ENCODE measurements at regions not wholly inside any gene's neighbourhood (a gene's known extent, or its start where the extent isn't known, plus 50 kb on each side); places are given as distances from the start of the nearest gene placed in this dataset.

GRCh38 chr5:106648401-106648800 is 1022.3 kb downstream of the EFNA5 start:
- intact Hi-C loops (cut with DNase I) = no loop called here
- DNase-seq (no peak), ATAC-seq (no peak)
- Histone ChIP-seq H3K27me3 (no peaks in the 10 kb centered on the region), H3K4me1 (no peaks in the 10 kb centered on the region), H3K4me3 (no peak overlapping the region), H3K27ac (no peak overlapping the region), H3K36me3 (no peaks in the 10 kb centered on the region), H3K9me3 (peaks cover 0 to 11% (median 0%) of the 10 kb centered on the region in 12 donors)
- 79 to 87% (median 80%) methylated on average over 2 of the region's 2 CpGs for WGBS, 4 donors
- TF ChIP-seq, protein P1, sequence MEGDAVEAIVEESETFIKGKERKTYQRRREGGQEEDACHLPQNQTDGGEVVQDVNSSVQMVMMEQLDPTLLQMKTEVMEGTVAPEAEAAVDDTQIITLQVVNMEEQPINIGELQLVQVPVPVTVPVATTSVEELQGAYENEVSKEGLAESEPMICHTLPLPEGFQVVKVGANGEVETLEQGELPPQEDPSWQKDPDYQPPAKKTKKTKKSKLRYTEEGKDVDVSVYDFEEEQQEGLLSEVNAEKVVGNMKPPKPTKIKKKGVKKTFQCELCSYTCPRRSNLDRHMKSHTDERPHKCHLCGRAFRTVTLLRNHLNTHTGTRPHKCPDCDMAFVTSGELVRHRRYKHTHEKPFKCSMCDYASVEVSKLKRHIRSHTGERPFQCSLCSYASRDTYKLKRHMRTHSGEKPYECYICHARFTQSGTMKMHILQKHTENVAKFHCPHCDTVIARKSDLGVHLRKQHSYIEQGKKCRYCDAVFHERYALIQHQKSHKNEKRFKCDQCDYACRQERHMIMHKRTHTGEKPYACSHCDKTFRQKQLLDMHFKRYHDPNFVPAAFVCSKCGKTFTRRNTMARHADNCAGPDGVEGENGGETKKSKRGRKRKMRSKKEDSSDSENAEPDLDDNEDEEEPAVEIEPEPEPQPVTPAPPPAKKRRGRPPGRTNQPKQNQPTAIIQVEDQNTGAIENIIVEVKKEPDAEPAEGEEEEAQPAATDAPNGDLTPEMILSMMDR (IDR thresholded peaks at IDR 0.05) = no peak
- no peak for TF ChIP-seq POLR2A (IDR thresholded peaks at IDR 0.05)

DNA sequence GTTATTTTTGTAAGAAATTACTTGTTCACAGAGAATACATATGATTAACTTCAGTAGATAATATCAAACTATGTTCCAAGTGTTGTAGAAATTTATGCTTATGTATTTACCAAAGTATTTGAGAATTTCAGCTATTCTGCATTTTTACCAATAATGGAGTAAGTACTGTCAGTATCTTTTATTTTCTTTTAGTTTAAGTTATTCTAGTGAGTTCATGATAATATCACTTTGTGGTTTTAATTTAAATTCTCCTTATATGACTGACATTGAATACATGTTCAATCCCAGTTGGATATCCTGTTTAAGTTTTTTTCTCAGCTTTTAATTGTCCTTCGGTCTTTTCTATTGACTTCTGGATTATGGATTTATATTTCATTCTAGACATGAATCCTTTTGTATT is 1024.6 kb downstream of the EFNA5 start:
- intact Hi-C loops (cut with DNase I) = no loop called here

DNA sequence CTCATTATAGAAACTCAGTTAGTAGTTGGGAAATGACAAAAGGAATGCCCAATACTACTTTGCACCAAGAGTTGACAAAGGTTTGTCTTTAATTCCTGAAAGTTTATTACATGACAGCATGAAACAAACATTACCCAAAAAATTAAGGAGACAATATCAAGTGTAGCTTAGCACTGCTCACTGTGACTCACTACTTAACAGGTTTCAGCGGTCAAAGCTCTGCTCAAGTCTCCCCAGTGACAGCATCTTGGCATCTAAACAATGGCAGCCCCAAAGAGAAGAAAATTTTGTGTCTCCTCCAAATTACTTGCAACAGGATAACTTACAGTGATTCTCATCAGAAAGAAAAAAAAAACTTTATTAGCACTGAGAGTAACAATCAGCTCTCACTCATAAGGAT is 1030.2 kb downstream of the EFNA5 start:
- no peak for ATAC-seq
- Histone ChIP-seq H3K36me3 (no peaks in the 10 kb centered on the region), H3K4me1 (no peaks in the 10 kb centered on the region), H3K9me3 (no peaks in the 10 kb centered on the region), H3K27me3 (no peaks in the 10 kb centered on the region), H3K27ac (no peak overlapping the region), H3K4me3 (no peak overlapping the region)
- intact Hi-C loops (cut with DNase I) = no loop called here
- no peak for TF ChIP-seq POLR2A (IDR thresholded peaks at IDR 0.05)
- TF ChIP-seq, protein P1 (IDR thresholded peaks at IDR 0.05) = no peak
- no peak for DNase-seq
- WGBS, 4 donors = 76 to 85% (median 80%) methylated on average over 1 of the region's 1 CpG

More for the DNA sequence above, 1024.6 kb downstream of the EFNA5 start:
- no peak overlapping the region for H3K27ac ChIP-seq
- no peaks in the 10 kb centered on the region for H3K27me3 ChIP-seq
- DNase-seq = no peak
- WGBS, 4 donors = 89 to 92% (median 90%) methylated on average over 1 of the region's 1 CpG
- H3K4me3 ChIP-seq = no peak overlapping the region
- no peaks in the 10 kb centered on the region for H3K36me3 ChIP-seq
- no peaks in the 10 kb centered on the region for H3K4me1 ChIP-seq
- H3K9me3 ChIP-seq = no peaks in the 10 kb centered on the region
- no peak for ATAC-seq
- no peak for TF ChIP-seq POLR2A (IDR thresholded peaks at IDR 0.05)
- TF ChIP-seq, protein P1 (IDR thresholded peaks at IDR 0.05) = no peak

DNA sequence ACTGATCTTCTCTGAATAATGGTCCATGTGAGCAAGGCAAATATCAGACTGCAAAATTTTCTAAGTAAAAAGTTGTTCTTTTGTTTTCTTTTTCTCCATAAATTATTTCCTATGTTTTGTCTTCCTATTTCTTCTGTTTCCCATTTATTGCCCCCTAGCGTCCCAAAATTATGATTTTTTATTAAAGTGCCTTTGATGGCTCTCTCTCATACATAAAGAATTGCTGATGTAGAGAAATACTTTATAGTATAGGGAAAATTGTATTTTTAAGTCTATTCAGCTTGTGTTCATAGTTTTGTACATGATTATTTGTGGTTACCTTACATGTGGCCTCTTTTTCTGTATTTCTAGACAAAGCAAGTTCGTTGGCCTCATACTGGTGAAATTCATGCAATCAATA is 1031.2 kb downstream of the EFNA5 start:
- no peaks in the 10 kb centered on the region for H3K27me3 ChIP-seq
- no peak overlapping the region for H3K4me3 ChIP-seq
- DNase-seq (no peak), ATAC-seq (no peak)
- H3K9me3 ChIP-seq = no peaks in the 10 kb centered on the region
- H3K4me1 ChIP-seq = no peaks in the 10 kb centered on the region
- 64 to 82% (median 75%) methylated on average over 2 of the region's 2 CpGs for WGBS, 4 donors
- intact Hi-C loops (cut with DNase I) = no loop called here
- TF ChIP-seq, protein P1 (IDR thresholded peaks at IDR 0.05) = no peak
- TF ChIP-seq POLR2A (IDR thresholded peaks at IDR 0.05) = no peak
- H3K36me3 ChIP-seq = no peaks in the 10 kb centered on the region
- H3K27ac ChIP-seq = no peak overlapping the region
